ENCODE measurements at regions not wholly inside any gene's neighbourhood (a gene's known extent, or its start where the extent isn't known, plus 50 kb on each side); places are given as distances from the start of the nearest gene placed in this dataset.

GRCh38 chr11:15793043-15793996, 563.0 kb downstream of the SOX6 start:
- peak; percentile 97 for ATAC-seq (ENCODE audit: insufficient number of reproducible peaks, low FRiP score, low read depth)
- no peak for DNase-seq (ENCODE audit: low spot score)
- H3K4me1 ChIP-seq (ENCODE audit: control insufficient read depth in 1 of 2, low read depth in 2 of 2): peaks cover 7 to 9% of the 10 kb centered on the region in 2 donors
- H3K27ac ChIP-seq: peak overlapping the region; percentile 1 to 69
- no peak overlapping the region for H3K4me3 ChIP-seq
- H3K36me3 ChIP-seq: no peaks in the 10 kb centered on the region
- H3K27me3 ChIP-seq (replicated peaks; ENCODE audit: insufficient read depth): no peaks in the 10 kb centered on the region
- H3K9me3 ChIP-seq: no peaks in the 10 kb centered on the region
- TF ChIP-seq, protein P1, sequence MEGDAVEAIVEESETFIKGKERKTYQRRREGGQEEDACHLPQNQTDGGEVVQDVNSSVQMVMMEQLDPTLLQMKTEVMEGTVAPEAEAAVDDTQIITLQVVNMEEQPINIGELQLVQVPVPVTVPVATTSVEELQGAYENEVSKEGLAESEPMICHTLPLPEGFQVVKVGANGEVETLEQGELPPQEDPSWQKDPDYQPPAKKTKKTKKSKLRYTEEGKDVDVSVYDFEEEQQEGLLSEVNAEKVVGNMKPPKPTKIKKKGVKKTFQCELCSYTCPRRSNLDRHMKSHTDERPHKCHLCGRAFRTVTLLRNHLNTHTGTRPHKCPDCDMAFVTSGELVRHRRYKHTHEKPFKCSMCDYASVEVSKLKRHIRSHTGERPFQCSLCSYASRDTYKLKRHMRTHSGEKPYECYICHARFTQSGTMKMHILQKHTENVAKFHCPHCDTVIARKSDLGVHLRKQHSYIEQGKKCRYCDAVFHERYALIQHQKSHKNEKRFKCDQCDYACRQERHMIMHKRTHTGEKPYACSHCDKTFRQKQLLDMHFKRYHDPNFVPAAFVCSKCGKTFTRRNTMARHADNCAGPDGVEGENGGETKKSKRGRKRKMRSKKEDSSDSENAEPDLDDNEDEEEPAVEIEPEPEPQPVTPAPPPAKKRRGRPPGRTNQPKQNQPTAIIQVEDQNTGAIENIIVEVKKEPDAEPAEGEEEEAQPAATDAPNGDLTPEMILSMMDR (IDR thresholded peaks at IDR 0.05): no peak

- no peak for DNase-seq (ENCODE audit: low spot score)
- TF ChIP-seq, protein P1 (IDR thresholded peaks at IDR 0.05): no peak
- ATAC-seq (ENCODE audit: insufficient number of reproducible peaks, low FRiP score, low read depth): no peak
- Histone ChIP-seq H3K4me1 (ENCODE audit: control insufficient read depth in 1 of 2, low read depth in 2 of 2) (peaks cover 7 to 9% of the 10 kb centered on the region in 2 donors), H3K27me3 (replicated peaks; ENCODE audit: insufficient read depth) (no peaks in the 10 kb centered on the region), H3K4me3 (no peak overlapping the region), H3K27ac (peak overlapping the region in 1 of 2 donors; percentile 69), H3K36me3 (no peaks in the 10 kb centered on the region), H3K9me3 (no peaks in the 10 kb centered on the region)
These were observed 561.8 kb downstream of the SOX6 start for GRCh38 chr11:15794361-15795150.

DNA sequence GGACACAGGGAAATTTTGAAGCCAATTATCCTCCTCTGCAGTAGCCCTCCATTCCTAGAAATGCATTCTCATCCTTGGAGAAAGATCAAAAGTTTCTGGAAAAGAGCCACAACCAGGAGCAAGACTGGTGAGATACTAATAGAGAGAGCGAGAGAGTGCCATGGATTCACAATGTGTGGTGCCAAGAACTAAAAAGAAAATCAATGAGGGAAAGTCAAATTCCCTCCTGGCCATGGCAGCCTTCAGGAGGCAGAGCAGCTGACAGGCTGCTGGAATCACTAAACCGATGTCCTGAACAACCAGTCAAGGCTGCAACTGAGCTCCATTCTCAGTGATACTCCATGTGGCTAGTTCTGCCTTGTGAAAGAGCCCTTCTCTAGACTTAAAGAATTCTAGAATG, 561.0 kb downstream of the SOX6 start:
- H3K9me3 ChIP-seq: no peaks in the 10 kb centered on the region
- TF ChIP-seq, protein P1 (IDR thresholded peaks at IDR 0.05): no peak
- ATAC-seq (ENCODE audit: insufficient number of reproducible peaks, low FRiP score, low read depth): no peak
- H3K4me1 ChIP-seq (ENCODE audit: control insufficient read depth in 1 of 2, low read depth in 2 of 2): peaks cover 7 to 16% of the 10 kb centered on the region in 2 donors
- H3K27me3 ChIP-seq (replicated peaks; ENCODE audit: insufficient read depth): no peaks in the 10 kb centered on the region
- H3K36me3 ChIP-seq: no peaks in the 10 kb centered on the region
- H3K4me3 ChIP-seq: no peak overlapping the region
- H3K27ac ChIP-seq: no peak overlapping the region
- DNase-seq (ENCODE audit: low spot score): no peak

DNA sequence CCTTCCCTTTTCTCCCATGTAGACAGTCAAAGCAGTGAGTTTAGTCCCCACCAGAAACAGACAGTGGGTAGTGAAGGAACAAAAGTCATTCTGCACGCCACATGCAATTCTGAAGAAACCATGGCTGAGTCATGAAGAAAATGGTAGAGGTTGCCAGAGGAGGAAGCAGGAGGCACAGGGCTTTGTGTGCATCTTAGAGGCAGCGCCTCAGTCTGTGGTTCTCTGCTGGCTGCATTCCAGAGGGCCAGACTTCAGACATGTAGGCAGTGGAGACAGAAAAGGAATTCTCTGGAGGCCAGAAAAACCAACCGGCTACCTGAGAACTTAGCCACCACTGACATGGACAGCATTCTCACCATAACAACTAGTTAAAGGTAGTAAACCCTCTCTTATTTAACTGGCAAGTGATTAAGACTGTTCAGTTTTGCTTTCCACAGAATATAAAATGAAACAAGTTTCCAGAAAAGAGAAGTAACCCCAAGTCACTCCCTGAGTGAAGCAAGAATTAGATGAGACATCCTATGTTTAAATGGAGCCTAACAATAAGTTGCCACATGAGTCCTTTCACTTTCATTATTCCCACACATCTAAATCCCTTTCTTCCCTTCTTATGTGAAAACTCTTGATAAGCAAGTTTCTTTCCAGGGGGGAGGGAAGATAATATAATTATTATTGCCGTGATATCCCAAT, 556.1 kb downstream of the SOX6 start:
- DNase-seq (ENCODE audit: low spot score) (peak; percentile 13), ATAC-seq (ENCODE audit: insufficient number of reproducible peaks, low FRiP score, low read depth) (peak; percentile 55)
- no peaks in the 10 kb centered on the region for H3K27me3 ChIP-seq (replicated peaks; ENCODE audit: insufficient read depth)
- no peaks in the 10 kb centered on the region for H3K36me3 ChIP-seq
- peaks cover 16 to 37% of the 10 kb centered on the region in 2 donors for H3K4me1 ChIP-seq (ENCODE audit: control insufficient read depth in 1 of 2, low read depth in 2 of 2)
- H3K9me3 ChIP-seq: no peaks in the 10 kb centered on the region
- no peak overlapping the region for H3K4me3 ChIP-seq
- TF ChIP-seq, protein P1 (IDR thresholded peaks at IDR 0.05): no peak
- peak overlapping the region; percentile 25 to 61 for H3K27ac ChIP-seq

Measured in thoracic aorta (tissue), 2 donors.